HG03457 (cell line): ENCODE measurements at regions not wholly inside any gene's neighbourhood (a gene's known extent, or its start where the extent isn't known, plus 50 kb on each side); places are given as distances from the start of the nearest gene placed in this dataset.

Experiments used
- ATAC-seq: cut with Tn5 transposase; IDR thresholded peaks from one replicate; pipeline ENCODE4 v1.9.1; 2021; ENCODE audit warnings: moderate number of reproducible peaks; ENCODE audit not compliant: unreplicated experiment

GRCh38 chr4:63526251-63526650 is 883.0 kb downstream of the TECRL start:
- no peak for ATAC-seq

GRCh38 chr4:63524764-63525163 is 884.5 kb downstream of the TECRL start:
- no peak for ATAC-seq

GRCh38 chr4:63505714-63506460 is 903.4 kb downstream of the TECRL start:
- no peak for ATAC-seq

GRCh38 chr4:63493265-63493664 is 916.0 kb downstream of the TECRL start:
- ATAC-seq, result no peak

GRCh38 chr4:63492515-63492914 is 916.7 kb downstream of the TECRL start:
- no peak for ATAC-seq

GRCh38 chr4:63464393-63464792 is 944.9 kb downstream of the TECRL start:
- no peak for ATAC-seq

- no peak for ATAC-seq
Observed at GRCh38 chr4:63460075-63460474, 949.2 kb downstream of the TECRL start.

GRCh38 chr4:63459329-63459728 is 949.9 kb downstream of the TECRL start:
- ATAC-seq, result no peak

GRCh38 chr4:63458010-63458409 is 951.2 kb downstream of the TECRL start:
- ATAC-seq, result no peak

GRCh38 chr4:63440236-63440635 is 969.0 kb downstream of the TECRL start:
- no peak for ATAC-seq

- no peak for ATAC-seq
Observed at GRCh38 chr4:63430105-63430504, 979.1 kb downstream of the TECRL start.

- no peak for ATAC-seq
Observed at GRCh38 chr4:63396269-63396668, 1013.0 kb downstream of the TECRL start.

GRCh38 chr4:63393544-63393943 is 1015.7 kb downstream of the TECRL start:
- no peak for ATAC-seq

- ATAC-seq, result no peak
Observed at GRCh38 chr4:63379750-63380522, 1029.3 kb downstream of the TECRL start.

GRCh38 chr4:63371001-63371400 is 1038.2 kb downstream of the TECRL start:
- ATAC-seq, result no peak

GRCh38 chr4:63361628-63362027 is 1047.6 kb downstream of the TECRL start:
- no peak for ATAC-seq

- no peak for ATAC-seq
Observed at GRCh38 chr4:63361066-63361465, 1048.2 kb downstream of the TECRL start.

- ATAC-seq, result no peak
Observed at GRCh38 chr4:63349674-63350025, 1059.6 kb downstream of the TECRL start.

GRCh38 chr4:63348735-63349673 is 1060.2 kb downstream of the TECRL start:
- no peak for ATAC-seq

GRCh38 chr4:63325140-63325539 is 1084.1 kb downstream of the TECRL start:
- no peak for ATAC-seq

GRCh38 chr4:63316633-63317032 is 1092.6 kb downstream of the TECRL start:
- ATAC-seq, result no peak
